SKM-1 treated with dmso at 0.1 percent for 144 hours (cell line): ENCODE measurements at regions not wholly inside any gene's neighbourhood (a gene's known extent, or its start where the extent isn't known, plus 50 kb on each side); places are given as distances from the start of the nearest gene placed in this dataset.
"Not testable (repeated sequence)": the region's sequence is repeated elsewhere in the genome, so short reads cannot be mapped to it uniquely, and the experiment has no call there.

Experiments
- DNase-seq: peaks from one replicate; lab custom pipeline; 2025; ENCODE audit not compliant: unreplicated experiment; lab: John Stamatoyannopoulos, UW

GRCh38 chr4:179352221-179352620 lies 1910.0 kb upstream of the AGA start:
- DNase-seq, result no peak

- no peak for DNase-seq
Measured at GRCh38 chr4:179353786-179354185, 1911.5 kb upstream of the AGA start.

DNA sequence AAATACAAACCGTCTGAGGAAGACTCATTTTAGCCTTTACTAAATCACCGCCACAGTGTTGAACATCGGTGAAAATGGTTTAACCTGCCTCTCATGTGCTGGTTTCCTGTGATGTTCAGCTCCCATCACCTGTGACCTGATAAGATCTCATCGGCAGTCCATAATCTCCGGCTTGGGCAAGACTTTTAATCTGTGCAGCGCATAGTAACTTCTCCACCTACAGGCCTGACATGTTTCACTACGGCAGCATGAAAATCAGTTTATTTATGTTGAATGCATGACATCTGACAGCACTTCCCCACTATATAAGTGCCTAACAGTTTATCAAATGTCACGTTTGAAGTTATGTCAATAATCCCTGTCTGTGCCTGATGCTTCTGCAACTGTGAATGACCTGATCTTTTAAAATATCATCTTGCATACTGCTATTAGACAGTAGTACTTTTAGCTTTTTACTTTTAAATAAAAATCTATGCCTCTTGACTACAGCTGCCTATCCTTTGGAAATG lies 1919.8 kb upstream of the AGA start:
- DNase-seq, result no peak

- DNase-seq, result not testable (repeated sequence)
Measured at GRCh38 chr4:179365932-179366331, 1923.7 kb upstream of the AGA start.

DNA sequence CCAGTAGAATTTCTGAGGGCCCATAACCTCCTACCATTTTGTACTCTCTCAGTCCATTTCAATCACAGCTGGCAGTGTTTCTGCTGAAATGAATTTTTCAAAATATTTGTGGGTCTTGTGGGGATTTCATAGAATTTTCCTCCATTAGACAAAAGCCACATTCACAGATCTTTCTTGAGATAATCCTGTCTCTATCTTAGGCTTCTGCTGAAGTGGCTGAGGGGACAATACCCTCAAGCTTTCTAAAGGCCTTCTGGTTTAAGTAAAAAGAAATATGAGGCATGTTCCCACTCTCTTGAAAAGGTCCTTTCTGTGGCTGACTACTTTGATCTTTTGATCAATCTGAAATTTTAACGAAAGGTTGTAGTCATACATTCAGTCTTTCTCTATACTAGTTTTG lies 1930.0 kb upstream of the AGA start:
- DNase-seq, result no peak

DNA sequence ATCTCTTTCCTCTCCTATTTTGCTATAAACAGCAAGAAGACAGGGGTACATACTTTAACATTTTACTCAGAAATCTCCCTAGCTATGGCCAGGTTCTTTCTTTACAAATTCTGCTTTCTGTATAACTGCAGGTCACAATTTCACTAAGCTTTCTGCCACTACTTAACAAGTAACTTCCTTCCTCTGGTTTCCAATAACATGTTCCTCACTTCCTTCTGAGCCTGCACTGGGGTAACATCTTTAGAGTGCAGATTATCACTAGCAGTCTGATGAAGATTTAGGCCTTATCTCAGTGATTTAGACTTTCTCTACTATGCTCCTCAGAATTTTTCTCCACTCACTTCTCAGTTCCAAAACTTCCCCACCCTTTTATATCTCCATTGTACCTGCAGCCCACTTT lies 1930.5 kb upstream of the AGA start:
- DNase-seq, result peak; percentile 69

GRCh38 chr4:179378847-179379246 lies 1936.6 kb upstream of the AGA start:
- DNase-seq, result not testable (repeated sequence)

GRCh38 chr4:179392787-179393186 lies 1950.5 kb upstream of the AGA start:
- no peak for DNase-seq

- peak; percentile 91 for DNase-seq
Measured at GRCh38 chr4:179398414-179398813, 1956.2 kb upstream of the AGA start.

- peak; percentile 18 for DNase-seq
Measured at GRCh38 chr4:179399054-179399782, 1957.0 kb upstream of the AGA start.

GRCh38 chr4:179415037-179415846 lies 1973.0 kb upstream of the AGA start:
- no peak for DNase-seq

DNA sequence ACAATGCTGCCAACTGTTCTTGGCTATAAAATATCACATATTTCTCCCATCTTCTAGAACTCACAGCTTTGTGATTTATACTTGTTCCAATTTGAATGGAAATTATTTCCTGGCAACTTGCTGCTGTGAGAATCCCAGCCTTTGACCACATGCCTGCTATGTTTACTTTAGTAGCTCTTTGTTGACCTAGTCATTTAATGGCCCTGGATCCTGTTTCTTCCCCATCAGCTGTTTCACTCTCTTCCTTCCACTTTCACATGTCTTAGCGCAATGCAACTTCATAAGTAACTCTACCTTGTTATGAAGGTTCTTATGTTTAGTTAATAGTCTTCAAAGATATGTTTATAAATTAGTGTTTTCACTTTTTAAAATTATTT lies 1973.6 kb upstream of the AGA start:
- DNase-seq, result no peak

- no peak for DNase-seq
Measured at GRCh38 chr4:179417357-179417756, 1975.1 kb upstream of the AGA start.

- DNase-seq, result no peak
Measured at GRCh38 chr4:179437962-179438361, 1995.7 kb upstream of the AGA start.

DNA sequence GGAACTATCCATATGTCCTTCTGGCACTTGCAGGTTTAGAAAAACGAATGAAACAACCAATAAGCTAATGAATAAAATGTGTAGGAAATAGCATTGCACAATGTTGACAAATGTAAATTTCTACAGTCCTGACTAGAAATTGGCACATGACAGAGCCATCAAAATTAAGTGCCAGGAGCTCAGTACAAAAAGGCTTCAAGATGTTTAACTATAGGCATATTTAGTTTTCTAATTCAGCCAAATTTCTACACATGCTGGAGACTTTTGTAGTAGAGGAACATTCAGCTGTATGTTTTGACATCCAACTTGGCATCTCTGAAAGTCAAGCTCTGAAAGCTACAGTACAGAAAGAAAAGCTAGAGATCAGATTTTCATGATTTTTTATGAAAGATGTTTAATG lies 1999.4 kb upstream of the AGA start:
- DNase-seq, result no peak

- DNase-seq, result no peak
Measured at GRCh38 chr4:179447308-179447707, 2005.1 kb upstream of the AGA start.

GRCh38 chr4:179465131-179465797 lies 2023.0 kb upstream of the AGA start:
- no peak for DNase-seq

GRCh38 chr4:179467878-179468277 lies 2025.6 kb upstream of the AGA start:
- no peak for DNase-seq

DNA sequence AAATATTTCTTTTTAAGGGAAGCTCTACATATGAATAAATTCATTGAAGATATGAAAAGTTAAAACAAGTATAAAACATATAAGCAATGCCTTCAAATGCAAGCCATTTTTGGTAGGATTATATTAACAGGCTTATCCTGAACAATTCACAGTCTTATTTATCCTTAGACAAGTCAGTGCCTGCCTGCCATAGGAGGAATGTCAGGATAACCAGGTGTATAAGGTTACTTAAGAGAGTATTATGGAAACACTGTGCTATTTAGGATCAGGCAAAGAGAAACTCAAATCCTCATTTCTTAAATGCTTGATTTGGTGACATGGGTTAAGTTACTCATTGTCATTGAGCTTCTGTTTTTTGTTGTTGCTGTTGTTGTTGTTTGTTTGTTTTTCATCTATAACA lies 2029.9 kb upstream of the AGA start:
- no peak for DNase-seq

DNA sequence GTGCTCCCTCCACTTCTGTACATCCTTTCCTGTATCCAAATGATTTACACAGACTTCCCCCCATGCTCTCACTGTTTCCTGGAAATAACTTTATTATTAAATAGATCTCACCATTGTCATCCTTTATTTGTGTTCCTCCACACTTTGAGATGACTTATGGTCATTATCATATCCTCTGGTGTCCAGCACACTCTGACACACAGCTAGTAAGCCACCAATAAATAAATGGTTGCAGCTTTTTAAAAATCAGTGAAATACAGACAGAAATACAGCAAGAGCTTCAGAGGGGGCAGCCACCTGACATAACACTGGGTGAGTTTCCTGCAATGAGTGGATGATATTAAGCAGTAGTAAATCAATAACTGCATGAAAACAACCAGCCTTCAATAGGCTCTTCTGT lies 2036.4 kb upstream of the AGA start:
- no peak for DNase-seq

DNA sequence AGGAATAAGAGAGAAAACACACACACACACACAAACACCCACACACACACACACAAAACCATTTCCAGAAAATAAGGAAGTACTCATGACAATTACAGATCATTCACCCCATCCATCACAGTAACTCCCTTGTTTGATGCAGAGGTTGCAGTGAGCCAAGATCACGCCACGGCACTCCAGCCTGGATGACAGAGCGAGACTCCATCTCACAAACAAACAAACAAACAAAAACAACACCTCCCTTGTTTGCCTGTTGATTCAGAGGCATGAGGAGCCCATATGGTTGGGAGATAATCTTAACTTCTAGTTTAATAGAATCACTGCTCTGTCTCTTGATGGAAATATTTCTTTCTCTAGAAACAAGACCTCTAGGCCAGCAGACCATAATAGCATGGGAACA lies 2043.5 kb upstream of the AGA start:
- DNase-seq, result no peak
